ES-I3 (cell line): ENCODE measurements at regions not wholly inside any gene's neighbourhood (a gene's known extent, or its start where the extent isn't known, plus 50 kb on each side); places are given as distances from the start of the nearest gene placed in this dataset.

ENCODE experiments used
- H3K36me3 ChIP-seq: 2 replicates; pipeline ENCODE4 v1.6.1; 2013; ENCODE audit warnings: mild to moderate bottlenecking, low read length, control low read depth, moderate library complexity; ENCODE audit not compliant: insufficient read depth
- H3K4me1 ChIP-seq: 2 replicates; pipeline ENCODE4 v1.6.1; 2013; ENCODE audit warnings: mild to moderate bottlenecking, control low read depth, low read length; ENCODE audit not compliant: insufficient read depth
- H3K9ac ChIP-seq: 2 replicates; pipeline ENCODE4 v1.6.1; 2013; ENCODE audit warnings: low read depth, mild to moderate bottlenecking, low read length, moderate library complexity
- H3K9me3 ChIP-seq: 2 replicates; pipeline ENCODE4 v1.6.1; 2013; ENCODE audit warnings: mild to moderate bottlenecking, low read length, moderate library complexity; ENCODE audit not compliant: control insufficient read depth, insufficient read depth

- H3K4me1 ChIP-seq = peaks cover 8% of the 10 kb centered on the region; the same call in 1 of the 2 replicates
- H3K36me3 ChIP-seq = no peaks in the 10 kb centered on the region
- H3K9ac ChIP-seq = no peak overlapping the region
- no peaks in the 10 kb centered on the region; the same call in 1 of the 2 replicates for H3K9me3 ChIP-seq
Measured at GRCh38 chr17:5675625-5676421, 91.5 kb upstream of the NLRP1 start.

DNA sequence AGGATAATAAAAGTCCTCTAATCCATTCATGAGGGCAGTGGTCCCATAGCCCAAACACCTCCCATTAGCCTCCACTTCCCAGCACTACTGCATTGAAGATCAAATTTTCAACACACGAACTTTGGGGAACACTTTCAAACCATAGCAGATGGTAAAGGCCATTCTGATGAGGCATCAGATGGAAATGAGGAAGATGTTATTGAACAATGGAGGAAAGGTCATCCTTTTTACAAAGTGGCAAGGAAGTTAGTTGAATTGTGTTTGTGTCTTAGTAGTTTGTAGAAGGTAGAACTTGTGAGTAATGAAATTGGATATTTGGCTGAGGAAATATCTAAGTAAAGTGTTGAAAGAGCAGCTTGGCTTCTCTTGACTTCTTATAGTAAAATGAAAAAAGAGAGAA lies 93.3 kb upstream of the NLRP1 start:
- Histone ChIP-seq H3K36me3 (no peaks in the 10 kb centered on the region), H3K4me1 (peaks cover 15% of the 10 kb centered on the region; the same call in 1 of the 2 replicates), H3K9me3 (no peaks in the 10 kb centered on the region; the same call in 1 of the 2 replicates), H3K9ac (no peak overlapping the region)

GRCh38 chr17:5678171-5678570 lies 93.9 kb upstream of the NLRP1 start:
- Histone ChIP-seq H3K36me3 (no peaks in the 10 kb centered on the region), H3K9ac (no peak overlapping the region), H3K9me3 (no peaks in the 10 kb centered on the region; the same call in 1 of the 2 replicates), H3K4me1 (peaks cover 17% of the 10 kb centered on the region)

GRCh38 chr17:5680766-5681165 lies 96.5 kb upstream of the NLRP1 start:
- Histone ChIP-seq H3K4me1 (peaks cover 17% of the 10 kb centered on the region), H3K9me3 (no peaks in the 10 kb centered on the region; the same call in 1 of the 2 replicates), H3K9ac (no peak overlapping the region), H3K36me3 (no peaks in the 10 kb centered on the region)

DNA sequence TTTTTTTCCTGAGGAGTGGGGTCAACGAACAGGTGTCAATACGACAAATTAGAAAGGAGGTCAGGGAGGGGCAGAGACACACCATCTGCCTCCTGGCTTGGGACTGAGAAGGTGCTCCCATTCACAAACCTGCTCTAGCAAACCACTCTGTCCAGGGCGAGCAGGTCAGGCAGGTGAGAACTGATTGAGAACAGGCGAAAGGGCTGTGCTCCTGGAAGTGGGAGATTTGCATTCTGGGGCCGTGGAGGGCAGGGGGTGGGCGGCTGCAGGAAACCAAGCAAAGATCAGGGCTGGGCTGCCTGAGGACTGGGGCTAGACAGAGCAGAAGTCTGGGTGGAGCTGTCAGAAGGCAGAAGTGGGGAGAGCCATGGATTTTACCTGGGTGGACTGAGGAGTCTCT lies 98.9 kb upstream of the NLRP1 start:
- Histone ChIP-seq H3K9me3 (no peaks in the 10 kb centered on the region; the same call in 1 of the 2 replicates), H3K36me3 (no peaks in the 10 kb centered on the region), H3K4me1 (peaks cover 13% of the 10 kb centered on the region), H3K9ac (no peak overlapping the region)

DNA sequence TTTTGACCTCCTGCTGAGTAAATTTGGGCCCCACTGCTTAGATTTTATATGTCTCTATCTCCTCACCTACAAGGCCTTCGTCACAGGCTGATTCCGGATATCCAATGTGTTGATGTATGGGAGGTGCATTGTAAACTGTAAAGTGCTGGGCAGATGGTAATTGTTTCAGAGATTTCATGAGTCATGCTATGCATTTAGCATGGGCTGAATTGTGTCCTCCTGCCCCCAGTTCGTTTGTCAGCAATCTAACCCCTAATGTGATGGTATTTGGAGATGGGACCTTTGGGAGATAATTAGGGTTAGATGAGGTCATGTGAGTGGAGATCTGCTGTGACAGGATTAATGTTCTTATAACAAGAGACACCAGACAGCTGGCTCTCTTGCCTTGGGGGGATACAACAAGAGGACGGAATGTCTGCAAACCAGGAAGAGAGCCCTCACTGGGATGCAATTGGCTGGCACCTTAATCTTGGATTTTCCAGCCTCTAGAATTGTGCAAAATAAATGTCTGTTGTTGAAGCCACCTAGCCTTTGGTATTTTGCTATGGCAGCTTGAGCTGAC lies 101.8 kb upstream of the NLRP1 start:
- Histone ChIP-seq H3K36me3 (no peaks in the 10 kb centered on the region), H3K9me3 (no peaks in the 10 kb centered on the region), H3K4me1 (peaks cover 10% of the 10 kb centered on the region), H3K9ac (no peak overlapping the region)

DNA sequence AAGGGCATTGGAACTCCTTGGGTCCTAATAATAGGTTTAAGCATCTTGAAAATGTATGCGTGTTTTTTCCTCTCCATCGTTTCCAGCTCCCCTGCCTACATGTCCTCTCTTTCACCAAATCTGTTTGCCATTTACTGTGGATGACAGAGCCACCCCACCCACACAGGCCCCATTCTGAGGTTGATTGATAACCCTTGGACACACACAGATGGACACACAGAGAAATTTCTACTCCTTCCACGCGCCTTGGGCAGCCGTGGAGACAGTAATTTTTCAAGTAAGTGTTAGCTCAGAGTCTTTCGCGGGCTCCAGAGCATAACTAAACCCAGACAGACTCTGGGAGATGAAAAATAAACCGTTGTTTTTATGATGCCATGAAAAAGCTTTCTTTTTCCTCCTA lies 103.3 kb upstream of the NLRP1 start:
- no peaks in the 10 kb centered on the region for H3K9me3 ChIP-seq
- no peak overlapping the region for H3K9ac ChIP-seq
- peaks cover 5% of the 10 kb centered on the region; the same call in 1 of the 2 replicates for H3K4me1 ChIP-seq
- no peaks in the 10 kb centered on the region for H3K36me3 ChIP-seq

GRCh38 chr17:5693821-5694220 lies 109.5 kb upstream of the NLRP1 start:
- no peak overlapping the region; the same call in 1 of the 2 replicates for H3K9ac ChIP-seq
- H3K9me3 ChIP-seq = no peaks in the 10 kb centered on the region
- H3K36me3 ChIP-seq = no peaks in the 10 kb centered on the region
- peaks cover 13% of the 10 kb centered on the region for H3K4me1 ChIP-seq

DNA sequence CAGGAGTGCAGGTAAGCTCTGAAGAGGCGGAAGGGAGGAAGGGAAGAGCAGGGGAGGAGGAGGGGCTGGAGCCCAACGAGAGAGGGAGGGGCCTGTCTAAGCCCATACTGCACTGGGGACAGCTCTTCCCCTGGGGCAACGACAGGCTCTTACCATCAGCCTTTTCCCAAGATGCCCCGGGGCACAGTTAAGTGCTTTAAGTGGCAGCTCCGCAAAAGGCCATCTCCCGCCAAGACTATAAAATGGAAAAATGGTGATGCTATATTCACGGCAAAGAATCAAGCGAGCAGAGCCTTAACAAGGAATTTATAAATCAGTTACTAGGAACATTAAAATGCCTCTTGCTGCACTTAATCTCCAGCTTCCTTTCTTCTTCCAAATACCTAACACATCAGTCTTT lies 110.2 kb upstream of the NLRP1 start:
- no peaks in the 10 kb centered on the region for H3K36me3 ChIP-seq
- peaks cover 13% of the 10 kb centered on the region for H3K4me1 ChIP-seq
- no peaks in the 10 kb centered on the region for H3K9me3 ChIP-seq
- no peak overlapping the region for H3K9ac ChIP-seq

- Histone ChIP-seq H3K36me3 (no peaks in the 10 kb centered on the region), H3K4me1 (peaks cover 19% of the 10 kb centered on the region), H3K9me3 (no peaks in the 10 kb centered on the region), H3K9ac (no peak overlapping the region)
Measured at GRCh38 chr17:5695480-5695879, 111.2 kb upstream of the NLRP1 start.

DNA sequence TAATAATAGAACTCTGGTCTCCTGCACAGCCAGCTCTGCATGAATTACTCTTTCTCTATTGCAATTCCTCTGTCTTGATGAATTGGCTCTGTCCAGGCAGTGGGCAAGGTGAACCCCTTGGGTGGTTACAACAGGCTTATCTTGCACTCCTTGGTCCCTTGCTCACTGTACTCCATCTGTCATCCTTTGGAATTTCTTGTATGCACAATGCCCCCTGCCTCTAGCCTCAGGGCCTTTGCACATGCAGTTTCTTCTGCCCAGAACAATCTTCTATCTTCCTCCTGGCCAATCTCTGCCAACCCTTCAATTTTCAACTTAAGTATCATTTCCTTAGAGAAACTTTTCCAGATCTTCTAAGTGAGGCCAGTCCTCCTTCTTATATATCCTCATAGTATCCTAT lies 114.7 kb upstream of the NLRP1 start:
- Histone ChIP-seq H3K9me3 (no peaks in the 10 kb centered on the region), H3K4me1 (peaks cover 21% of the 10 kb centered on the region), H3K36me3 (no peaks in the 10 kb centered on the region), H3K9ac (no peak overlapping the region)

GRCh38 chr17:5699814-5700213 lies 115.5 kb upstream of the NLRP1 start:
- H3K9me3 ChIP-seq = no peaks in the 10 kb centered on the region
- H3K36me3 ChIP-seq = no peaks in the 10 kb centered on the region
- H3K4me1 ChIP-seq = peaks cover 14% of the 10 kb centered on the region
- H3K9ac ChIP-seq = no peak overlapping the region; the same call in none of the 2 replicates

DNA sequence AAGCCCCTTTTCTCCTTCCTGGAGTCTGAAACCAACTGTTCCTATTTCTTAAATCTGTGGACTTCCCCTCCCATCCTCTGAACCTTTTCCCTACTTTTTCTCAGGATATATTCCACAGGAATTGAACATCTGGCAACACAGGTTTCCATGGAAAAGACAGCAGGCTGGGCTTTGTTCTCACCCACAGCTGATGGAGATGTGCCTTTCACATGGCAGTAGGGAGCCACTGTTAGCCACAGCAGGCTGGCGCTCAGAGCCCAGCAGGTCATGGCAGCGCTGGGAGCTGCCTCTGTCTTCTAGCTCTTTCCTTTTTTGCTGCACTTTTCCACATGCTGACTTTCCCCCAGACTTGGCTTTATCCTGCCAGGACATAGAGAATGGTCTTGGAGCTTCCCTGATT lies 116.4 kb upstream of the NLRP1 start:
- peaks cover 18% of the 10 kb centered on the region for H3K4me1 ChIP-seq
- no peaks in the 10 kb centered on the region for H3K36me3 ChIP-seq
- H3K9me3 ChIP-seq = no peaks in the 10 kb centered on the region
- H3K9ac ChIP-seq = no peak overlapping the region

DNA sequence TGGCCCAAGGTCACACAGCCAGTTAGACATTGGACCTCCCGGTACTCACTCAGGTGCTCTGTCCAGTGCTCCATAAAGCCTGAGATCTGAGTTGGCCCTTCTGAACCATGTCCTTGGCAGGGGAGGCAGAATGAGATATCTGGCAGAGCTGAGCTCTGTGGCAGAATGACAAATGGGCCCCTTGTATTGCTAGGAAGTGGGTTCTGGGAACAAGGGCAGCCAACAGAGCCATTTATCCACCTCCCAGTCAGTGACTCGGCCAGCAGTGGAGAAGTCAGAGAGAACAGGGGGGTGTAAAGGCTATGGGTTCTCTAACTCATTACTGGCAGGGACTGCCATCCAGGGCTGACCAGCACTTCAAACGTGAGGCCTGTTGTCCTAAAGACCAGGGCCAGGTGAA lies 117.1 kb upstream of the NLRP1 start:
- H3K9ac ChIP-seq = no peak overlapping the region
- H3K9me3 ChIP-seq = no peaks in the 10 kb centered on the region
- no peaks in the 10 kb centered on the region for H3K36me3 ChIP-seq
- peaks cover 21% of the 10 kb centered on the region for H3K4me1 ChIP-seq

DNA sequence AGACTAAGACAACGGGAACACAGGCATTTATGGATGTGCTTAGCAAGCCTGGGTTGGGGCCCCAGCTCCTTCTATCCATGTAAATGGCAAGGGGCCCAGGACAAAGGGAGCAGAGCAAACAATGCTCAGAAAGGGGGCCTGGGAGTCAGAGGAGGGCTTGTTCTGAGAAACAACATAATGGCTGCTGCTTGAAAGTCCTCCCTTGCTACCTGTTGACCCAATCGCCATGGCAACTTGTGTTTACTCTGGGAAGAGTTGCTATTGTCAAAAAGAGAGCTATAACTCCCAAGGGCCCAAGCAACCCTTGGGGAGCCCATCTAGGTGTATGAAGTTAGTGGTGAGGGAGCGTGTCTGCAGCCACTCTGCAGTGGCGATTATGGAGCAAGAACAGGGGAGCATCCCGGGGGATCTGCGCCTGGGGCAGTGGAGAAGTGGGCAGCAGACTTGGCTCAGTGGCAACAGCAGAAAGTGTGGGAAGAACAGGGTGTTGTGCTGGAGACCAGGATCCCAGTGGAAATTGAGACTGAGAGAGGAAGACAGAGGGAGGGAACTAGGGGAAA lies 118.7 kb upstream of the NLRP1 start:
- no peaks in the 10 kb centered on the region for H3K9me3 ChIP-seq
- peaks cover 25% of the 10 kb centered on the region for H3K4me1 ChIP-seq
- H3K9ac ChIP-seq = no peak overlapping the region
- H3K36me3 ChIP-seq = no peaks in the 10 kb centered on the region
